ENCODE measurements at regions not wholly inside any gene's neighbourhood (a gene's known extent, or its start where the extent isn't known, plus 50 kb on each side); places are given as distances from the start of the nearest gene placed in this dataset.

GRCh38 chr5:82466986-82467561 lies 188.9 kb upstream of the RPS23 start:
- TF ChIP-seq CTCF (IDR thresholded peaks at IDR 0.05; ENCODE audit: borderline replicate concordance, extremely low read depth, low read length, poor library complexity, severe bottlenecking), result no peak
- no peak for TF ChIP-seq EZH2 (IDR thresholded peaks at IDR 0.05; ENCODE audit: borderline replicate concordance, low read depth, low read length, severe bottlenecking)

Measured in DND-41 (cell line).